Smooth muscle cell (in vitro differentiated cells): ENCODE measurements at regions not wholly inside any gene's neighbourhood (a gene's known extent, or its start where the extent isn't known, plus 50 kb on each side); places are given as distances from the start of the nearest gene placed in this dataset.

ENCODE experiments used
- DNase-seq: peaks from one replicate; lab custom pipeline; 2025; ENCODE audit not compliant: unreplicated experiment; lab: John Stamatoyannopoulos, UW
- H2AFZ ChIP-seq: fragments of 200-600 bp; sonication (generic); 2 replicates; pipeline ENCODE4 v1.6.0; 2016; ENCODE audit warnings: antibody characterized with exemption, low read depth, mild to moderate bottlenecking
- H3F3A ChIP-seq: fragments of 200-600 bp; sonication (generic); 2 replicates; pipeline ENCODE4 v1.6.0; 2017; ENCODE audit warnings: antibody characterized with exemption, low read depth
- H3K27ac ChIP-seq: fragments of 200-600 bp; sonication (generic); 2 replicates; pipeline ENCODE4 v1.5.1; 2016; ENCODE audit warnings: low read depth, mild to moderate bottlenecking
- H3K27me3 ChIP-seq: fragments of 200-600 bp; sonication (generic); 2 replicates; pipeline ENCODE4 v1.6.1; 2016; ENCODE audit warnings: low read depth, mild to moderate bottlenecking
- H3K36me3 ChIP-seq: fragments of 200-600 bp; sonication (generic); 2 replicates; pipeline ENCODE4 v1.5.1; 2016; ENCODE audit warnings: low read depth
- H3K4me1 ChIP-seq: fragments of 200-600 bp; sonication (generic); 2 replicates; pipeline ENCODE4 v1.5.1; 2016; ENCODE audit warnings: low read depth
- H3K4me2 ChIP-seq: fragments of 200-600 bp; sonication (generic); 2 replicates; pipeline ENCODE4 v1.6.0; 2016; ENCODE audit warnings: mild to moderate bottlenecking
- H3K4me3 ChIP-seq: fragments of 200-600 bp; sonication (generic); 2 replicates; pipeline ENCODE4 v1.5.1; 2016; ENCODE audit warnings: mild to moderate bottlenecking
- H3K79me2 ChIP-seq: fragments of 200-600 bp; sonication (generic); 2 replicates; pipeline ENCODE4 v1.6.0; 2016; ENCODE audit warnings: low read depth, mild to moderate bottlenecking
- H3K9ac ChIP-seq: fragments of 200-600 bp; sonication (generic); 2 replicates; pipeline ENCODE4 v1.6.0; 2016; ENCODE audit warnings: low read depth
- H3K9me3 ChIP-seq: fragments of 200-600 bp; sonication (generic); replicated peaks from 2 replicates; pipeline ENCODE4 v1.5.1; 2016; ENCODE audit warnings: low read depth
- H4K20me1 ChIP-seq: fragments of 200-600 bp; sonication (generic); 2 replicates; pipeline ENCODE4 v1.6.0; 2016; ENCODE audit warnings: low read depth
- WGBS: methylation state at CpG from one replicate; pipeline ENCODE4 v1.1.7; 2016; ENCODE audit warnings: low lambda C conversion rate; 5-methylcytosine and 5-hydroxymethylcytosine counted together
- TF ChIP-seq, protein P1 (sequence below): fragments of 200-600 bp; sonication (generic); IDR thresholded peaks from 2 replicates; pipeline ENCODE4 v1.5.1; 2017; ENCODE audit warnings: borderline replicate concordance, mild to moderate bottlenecking, antibody characterized with exemption; ENCODE audit not compliant: insufficient read depth, poor library complexity, severe bottlenecking

DNA sequence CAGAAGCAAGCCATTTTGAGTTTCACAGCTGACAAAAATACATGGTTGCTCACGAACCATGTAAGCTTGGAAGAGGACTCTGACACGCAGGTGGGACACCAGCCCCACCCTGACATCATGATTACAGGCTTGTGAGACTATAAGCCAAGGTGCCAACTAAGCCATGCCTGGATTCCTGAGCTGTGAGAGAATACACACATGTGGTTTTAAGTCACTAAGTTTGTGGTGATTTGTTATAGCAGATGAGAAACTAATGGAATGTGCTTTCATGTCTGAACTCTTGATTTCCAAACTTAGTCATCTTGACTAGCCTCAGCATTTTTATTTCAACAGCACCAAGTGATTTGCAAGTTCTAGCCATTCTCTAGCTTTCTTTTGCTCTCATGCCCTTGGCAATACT is 676.1 kb upstream of the CELF4 start:
- Histone ChIP-seq H3K4me3 (no peak overlapping the region), H3K4me1 (no peaks in the 10 kb centered on the region), H2AFZ (no peak overlapping the region), H3K4me2 (no peak overlapping the region), H3K79me2 (no peaks in the 10 kb centered on the region), H3K27ac (peak overlapping the region; percentile 59), H3K27me3 (no peaks in the 10 kb centered on the region), H3F3A (no peaks in the 10 kb centered on the region), H4K20me1 (no peaks in the 10 kb centered on the region), H3K36me3 (no peaks in the 10 kb centered on the region), H3K9me3 (no peaks in the 10 kb centered on the region), H3K9ac (no peak overlapping the region)
- TF ChIP-seq, protein P1, sequence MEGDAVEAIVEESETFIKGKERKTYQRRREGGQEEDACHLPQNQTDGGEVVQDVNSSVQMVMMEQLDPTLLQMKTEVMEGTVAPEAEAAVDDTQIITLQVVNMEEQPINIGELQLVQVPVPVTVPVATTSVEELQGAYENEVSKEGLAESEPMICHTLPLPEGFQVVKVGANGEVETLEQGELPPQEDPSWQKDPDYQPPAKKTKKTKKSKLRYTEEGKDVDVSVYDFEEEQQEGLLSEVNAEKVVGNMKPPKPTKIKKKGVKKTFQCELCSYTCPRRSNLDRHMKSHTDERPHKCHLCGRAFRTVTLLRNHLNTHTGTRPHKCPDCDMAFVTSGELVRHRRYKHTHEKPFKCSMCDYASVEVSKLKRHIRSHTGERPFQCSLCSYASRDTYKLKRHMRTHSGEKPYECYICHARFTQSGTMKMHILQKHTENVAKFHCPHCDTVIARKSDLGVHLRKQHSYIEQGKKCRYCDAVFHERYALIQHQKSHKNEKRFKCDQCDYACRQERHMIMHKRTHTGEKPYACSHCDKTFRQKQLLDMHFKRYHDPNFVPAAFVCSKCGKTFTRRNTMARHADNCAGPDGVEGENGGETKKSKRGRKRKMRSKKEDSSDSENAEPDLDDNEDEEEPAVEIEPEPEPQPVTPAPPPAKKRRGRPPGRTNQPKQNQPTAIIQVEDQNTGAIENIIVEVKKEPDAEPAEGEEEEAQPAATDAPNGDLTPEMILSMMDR = no peak
- WGBS = 66% methylated on average over 2 of the region's 2 CpGs
- DNase-seq = no peak

DNA sequence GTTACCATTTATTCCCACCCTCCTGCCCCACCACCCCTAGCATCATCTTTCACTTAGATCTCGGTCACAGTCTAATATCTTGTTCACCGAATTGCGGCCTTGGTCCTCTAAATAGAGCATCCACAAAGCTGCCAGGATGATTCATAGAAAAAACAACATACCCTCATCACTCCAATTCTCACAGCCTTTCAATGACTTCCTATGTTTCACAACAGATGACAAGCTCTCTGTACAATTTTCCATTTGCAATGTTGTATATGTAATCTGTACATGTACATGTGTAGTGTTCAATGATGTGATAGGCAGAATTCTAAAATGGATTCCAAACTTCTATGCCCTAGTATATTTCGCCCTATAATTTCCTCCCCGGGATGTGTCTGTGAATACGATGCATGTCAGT is 675.6 kb upstream of the CELF4 start:
- Histone ChIP-seq H3K4me2 (no peak overlapping the region), H3K79me2 (no peaks in the 10 kb centered on the region), H2AFZ (no peak overlapping the region), H4K20me1 (no peaks in the 10 kb centered on the region), H3F3A (no peaks in the 10 kb centered on the region), H3K36me3 (no peaks in the 10 kb centered on the region), H3K27me3 (no peaks in the 10 kb centered on the region), H3K27ac (peak overlapping the region; percentile 59), H3K4me1 (no peaks in the 10 kb centered on the region), H3K9me3 (no peaks in the 10 kb centered on the region), H3K4me3 (no peak overlapping the region), H3K9ac (peak overlapping the region; percentile 13)
- TF ChIP-seq, protein P1 = no peak
- 84% methylated on average over 6 of the region's 6 CpGs for WGBS
- DNase-seq = no peak

DNA sequence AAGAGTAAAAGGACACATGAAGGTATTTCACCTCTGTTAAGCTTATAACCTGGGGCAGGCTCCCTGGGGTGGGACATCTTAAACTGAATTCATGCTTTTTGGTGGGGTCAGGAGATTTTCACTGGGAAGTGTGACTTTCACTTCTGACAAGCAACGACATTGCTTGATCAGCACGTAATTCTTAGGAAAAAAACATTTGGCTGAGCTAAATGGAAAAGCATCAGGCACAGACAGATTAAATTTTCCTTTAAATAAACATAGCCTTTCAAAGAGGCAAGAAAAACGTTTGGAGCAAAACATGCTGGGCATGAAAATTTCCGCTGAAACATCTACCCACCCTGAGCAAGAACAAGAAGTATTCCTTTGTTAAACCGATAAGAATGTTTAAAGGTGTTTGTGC is 674.0 kb upstream of the CELF4 start:
- Histone ChIP-seq H2AFZ (no peak overlapping the region), H3K4me2 (no peak overlapping the region), H3K9me3 (no peaks in the 10 kb centered on the region), H3F3A (no peaks in the 10 kb centered on the region), H3K27me3 (no peaks in the 10 kb centered on the region), H3K36me3 (no peaks in the 10 kb centered on the region), H3K27ac (no peak overlapping the region), H3K4me1 (peaks cover 3% of the 10 kb centered on the region), H3K9ac (no peak overlapping the region), H4K20me1 (no peaks in the 10 kb centered on the region), H3K4me3 (no peak overlapping the region), H3K79me2 (no peaks in the 10 kb centered on the region)
- 79% methylated on average over 5 of the region's 5 CpGs for WGBS
- TF ChIP-seq, protein P1 = no peak
- no peak for DNase-seq

DNA sequence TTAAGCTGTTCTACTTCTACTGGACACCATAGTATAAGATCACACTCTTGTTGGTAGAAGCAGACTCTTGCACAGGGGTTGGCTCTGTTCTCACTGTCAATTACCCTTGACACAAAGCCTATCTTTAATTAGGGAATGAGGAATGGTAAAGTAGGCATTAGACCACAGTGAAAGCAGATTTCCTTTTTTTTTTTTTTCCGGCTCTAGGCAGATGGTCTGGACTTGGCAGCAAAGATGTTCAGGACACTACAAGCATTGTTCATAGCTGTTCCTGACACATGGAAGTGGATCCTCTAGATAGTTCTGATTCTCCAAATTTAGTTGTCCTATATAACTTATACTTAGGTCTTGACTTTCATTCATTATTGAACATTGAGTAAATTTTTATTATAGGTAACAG is 672.2 kb upstream of the CELF4 start:
- Histone ChIP-seq H3K9me3 (no peaks in the 10 kb centered on the region), H3F3A (no peaks in the 10 kb centered on the region), H3K4me2 (no peak overlapping the region), H3K27me3 (no peaks in the 10 kb centered on the region), H4K20me1 (no peaks in the 10 kb centered on the region), H3K36me3 (no peaks in the 10 kb centered on the region), H3K4me1 (peaks cover 8% of the 10 kb centered on the region), H3K27ac (no peak overlapping the region), H3K9ac (no peak overlapping the region), H3K4me3 (no peak overlapping the region), H2AFZ (no peak overlapping the region), H3K79me2 (no peaks in the 10 kb centered on the region)
- TF ChIP-seq, protein P1 = no peak
- no peak for DNase-seq
- 100% methylated on average over 1 of the region's 1 CpG for WGBS
